Pancreas (tissue), 10 donors: ENCODE measurements at regions not wholly inside any gene's neighbourhood (a gene's known extent, or its start where the extent isn't known, plus 50 kb on each side); places are given as distances from the start of the nearest gene placed in this dataset.
"Not testable (repeated sequence)": the region's sequence is repeated elsewhere in the genome, so short reads cannot be mapped to it uniquely, and the experiment has no call there.

Experiments
- ATAC-seq, 4 donors: fragments of 200-7000 bp; cut with Tn5 transposase; one replicate each; pipeline versions ENCODE4 v1.8.0 to v1.9.1; 2020; ENCODE audit warnings: mild to moderate bottlenecking in 4 of 4, moderate library complexity in 4 of 4
- DNase-seq, 6 donors: peaks; one replicate each; pipeline ENCODE4 v3.0.0-alpha.2; 2020
- FAIRE-seq: peaks from 2 replicates; lab custom pipeline; 2012; peaks lifted over from hg19 to GRCh38; lab: Jason Lieb, UNC
- H3K27ac ChIP-seq, 4 donors: fragments of 200-600 bp; sonication (generic); 1 replicate in 3 of 4; 2 replicates in 1 of 4; pipeline versions ENCODE4 v1.5.0 to v1.8.0; 2020
- H3K27me3 ChIP-seq, 4 donors: fragments of 200-600 bp; one replicate each; pipeline ENCODE4 v1.8.0; 2021
- H3K36me3 ChIP-seq, 3 donors: fragments of 200-600 bp; sonication (generic) in 1 of 3; one replicate each; pipeline versions ENCODE4 v1.5.0 to v1.8.0; 2020 to 2021
- H3K4me1 ChIP-seq, 3 donors: fragments of 200-600 bp; one replicate each; pipeline ENCODE4 v1.8.0; 2021
- H3K4me3 ChIP-seq, 4 donors: fragments of 200-600 bp; sonication (generic) in 2 of 4; one replicate each; pipeline versions ENCODE4 v1.5.0 to v1.8.0; 2020 to 2021
- H3K9me3 ChIP-seq, 4 donors: fragments of 200-600 bp; one replicate each; pipeline ENCODE4 v1.8.0; 2021
- CTCF ChIP-seq, 4 donors: fragments of 200-600 bp; sonication (generic) in 3 of 4; IDR thresholded peaks; one replicate each; pipeline versions ENCODE4 v1.5.0 to v1.8.0; 2021; ENCODE audit warnings: antibody characterized with exemption in 4 of 4
- WGBS, 2 donors: extraction: QIAGEN DNeasy Blood & Tissue Kit; methylation state at CpG; one replicate each; pipeline ENCODE4 v1.1.7; 2013; 5-methylcytosine and 5-hydroxymethylcytosine counted together
- intact Hi-C, 3 donors: fragments of 100-400 bp; cut with DNase I; formaldehyde crosslinking; loops; one replicate each; pipeline versions ENCODE4 v1.11.1 to v1.14.2; 2022
- donor health status: healthy with polysubstance abuse.
- donor health status: DM: no; HTN: no; CAD: no; lungs with moderate emphysema.
- donor health status: DM: no; HTN: no; CAD: no.
- donor health status: control.
- donor health status: control.
- donor health status: Bipolar disorder and iron deficiency.
- donor health status: DM: yes; HTN: yes; CAD: no.
- donor health status: DM: no; HTN: no; CAD: no.
- donor health status: DM: no; HTN: no; CAD: no.
- donor health status: DM: yes; HTN: yes; CAD: no.

- no peaks in the 10 kb centered on the region for H3K4me1 ChIP-seq
- no peak for TF ChIP-seq CTCF (IDR thresholded peaks at IDR 0.05)
- 59 to 71% methylated on average over 4 of the region's 4 CpGs for WGBS, 2 donors
- no peaks in the 10 kb centered on the region for H3K36me3 ChIP-seq
- no peak overlapping the region for H3K27ac ChIP-seq
- no peaks in the 10 kb centered on the region for H3K9me3 ChIP-seq
- H3K4me3 ChIP-seq, result no peak overlapping the region
- FAIRE-seq (no peak), DNase-seq (no peak), ATAC-seq (no peak)
- no peaks in the 10 kb centered on the region for H3K27me3 ChIP-seq
- intact Hi-C loops, result no loop called here
Measured at GRCh38 chr7:34430456-34430855, 227.6 kb upstream of the NPSR1 start.

GRCh38 chr7:34438436-34438835 lies 219.6 kb upstream of the NPSR1 start:
- FAIRE-seq (no peak), DNase-seq (no peak), ATAC-seq (no peak)
- H3K4me3 ChIP-seq, result no peak overlapping the region
- no peaks in the 10 kb centered on the region for H3K36me3 ChIP-seq
- no peaks in the 10 kb centered on the region for H3K9me3 ChIP-seq
- no peaks in the 10 kb centered on the region for H3K27me3 ChIP-seq
- no peak overlapping the region for H3K27ac ChIP-seq
- H3K4me1 ChIP-seq, result no peaks in the 10 kb centered on the region
- intact Hi-C loops, result no loop called here
- no peak for TF ChIP-seq CTCF (IDR thresholded peaks at IDR 0.05)
- WGBS, 2 donors, result 52 to 68% methylated on average over 3 of the region's 3 CpGs

GRCh38 chr7:34445653-34446052 lies 212.4 kb upstream of the NPSR1 start:
- no peak for TF ChIP-seq CTCF (IDR thresholded peaks at IDR 0.05)
- WGBS, 2 donors, result 64 to 70% methylated on average over 3 of the region's 3 CpGs
- Histone ChIP-seq H3K4me1 (no peaks in the 10 kb centered on the region), H3K36me3 (no peaks in the 10 kb centered on the region), H3K9me3 (no peaks in the 10 kb centered on the region), H3K27ac (no peak overlapping the region), H3K4me3 (no peak overlapping the region), H3K27me3 (no peaks in the 10 kb centered on the region)
- intact Hi-C loops, result no loop called here
- FAIRE-seq (no peak), ATAC-seq (no peak), DNase-seq (no peak)

- ATAC-seq, H3K4me3 ChIP-seq, FAIRE-seq, H3K4me1 ChIP-seq, H3K9me3 ChIP-seq, H3K27me3 ChIP-seq, intact Hi-C loops, DNase-seq, H3K36me3 ChIP-seq, H3K27ac ChIP-seq: not testable (repeated sequence)
- WGBS, 2 donors, result 67 to 77% methylated on average over 2 of the region's 2 CpGs
Measured at GRCh38 chr7:34448531-34448930, 209.5 kb upstream of the NPSR1 start.

- no peaks in the 10 kb centered on the region for H3K4me1 ChIP-seq
- 48 to 63% methylated on average over 1 of the region's 1 CpG for WGBS, 2 donors
- no peak overlapping the region for H3K4me3 ChIP-seq
- DNase-seq (no peak), FAIRE-seq (no peak), ATAC-seq (no peak)
- H3K9me3 ChIP-seq, result no peaks in the 10 kb centered on the region
- no peak overlapping the region for H3K27ac ChIP-seq
- no peak for TF ChIP-seq CTCF (IDR thresholded peaks at IDR 0.05)
- H3K36me3 ChIP-seq, result no peaks in the 10 kb centered on the region
- no peaks in the 10 kb centered on the region for H3K27me3 ChIP-seq
- intact Hi-C loops, result no loop called here
Measured at GRCh38 chr7:34449765-34450164, 208.3 kb upstream of the NPSR1 start.

GRCh38 chr7:34451183-34451582 lies 206.8 kb upstream of the NPSR1 start:
- Histone ChIP-seq H3K36me3 (no peaks in the 10 kb centered on the region), H3K9me3 (no peaks in the 10 kb centered on the region), H3K27me3 (no peaks in the 10 kb centered on the region), H3K4me3 (no peak overlapping the region), H3K27ac (no peak overlapping the region), H3K4me1 (no peaks in the 10 kb centered on the region)
- intact Hi-C loops, result no loop called here
- 94 to 100% methylated on average over 1 of the region's 1 CpG for WGBS, 2 donors
- FAIRE-seq, result no peak
- ATAC-seq, result no peak
- TF ChIP-seq CTCF (IDR thresholded peaks at IDR 0.05), result no peak
- DNase-seq, result no peak
